K562 (cell line): ENCODE measurements at regions not wholly inside any gene's neighbourhood (a gene's known extent, or its start where the extent isn't known, plus 50 kb on each side); places are given as distances from the start of the nearest gene placed in this dataset.

Experiments
- CCAR2 ChIP-seq: fragments of 200-400 bp; formaldehyde crosslinking; IDR thresholded peaks from 2 replicates; pipeline ENCODE4 v1.6.1; 2017; ENCODE audit warnings: mild to moderate bottlenecking, low read depth, low read length
- CEBPG ChIP-seq, 3 experiments: fragments of 200-800 bp in 1 of 3; sonication (Bioruptor generic) in 1 of 3; sonication (generic) in 1 of 3; formaldehyde crosslinking in 1 of 3; IDR thresholded peaks in 2 of 3; conservative IDR thresholded peaks in 1 of 3; 2 replicates each; pipeline versions ENCODE4 v1.6.1 to v1.8.0; 2016 to 2022; ENCODE audit warnings: missing compliant biosample characterization in 2 of 3, missing genetic modification characterization in 2 of 3, mild to moderate bottlenecking in 1 of 3, missing genetic modification reagents in 1 of 3
- EP300 ChIP-seq: IDR thresholded peaks from 2 replicates; pipeline ENCODE4 v1.6.1; 2012; ENCODE audit warnings: low read length, improper control_type of control experiment
- FOSL1 ChIP-seq: fragments of 200-800 bp; sonication (Bioruptor generic); conservative IDR thresholded peaks from 2 replicates; pipeline ENCODE4 v1.6.1; 2016; ENCODE audit warnings: missing genetic modification characterization, missing compliant biosample characterization
- MCM3 ChIP-seq: fragments of 450-650 bp; IDR thresholded peaks from 2 replicates; pipeline ENCODE4 v1.6.1; 2016
- MTA2 ChIP-seq: fragments of 450-650 bp; IDR thresholded peaks from 2 replicates; pipeline ENCODE4 v1.6.1; 2016; ENCODE audit warnings: low read depth
- PML ChIP-seq: IDR thresholded peaks from 2 replicates; pipeline ENCODE4 v1.6.1; 2012; ENCODE audit warnings: low read length, inconsistent platforms
- SOX6 ChIP-seq: fragments of 450-650 bp; IDR thresholded peaks from 2 replicates; pipeline ENCODE4 v1.6.1; 2014; ENCODE audit warnings: mild to moderate bottlenecking
- TRIM25 ChIP-seq: fragments of 450-650 bp; IDR thresholded peaks from 2 replicates; pipeline ENCODE4 v1.7.0; 2016; ENCODE audit warnings: borderline replicate concordance
- ZBTB5 ChIP-seq: fragments of 450-650 bp; IDR thresholded peaks from 2 replicates; pipeline ENCODE4 v1.6.1; 2017; ENCODE audit warnings: antibody characterized with exemption
- ZNF512 ChIP-seq: IDR thresholded peaks from 2 replicates; pipeline ENCODE4 v1.6.1; 2016; ENCODE audit warnings: missing genetic modification characterization, missing compliant biosample characterization
- ZNF584 ChIP-seq: fragments of 200-800 bp; sonication (Bioruptor generic); IDR thresholded peaks from 2 replicates; pipeline ENCODE4 v1.6.1; 2016; ENCODE audit warnings: low read depth, mild to moderate bottlenecking, missing genetic modification characterization, missing compliant biosample characterization
- ZNF780A ChIP-seq: fragments of 250-450 bp; sonication (Bioruptor Pico); IDR thresholded peaks from 2 replicates; pipeline ENCODE4 v1.5.0; 2021; ENCODE audit warnings: mild to moderate bottlenecking
- ZNF785 ChIP-seq: fragments of 250-450 bp; sonication (Bioruptor Pico); IDR thresholded peaks from 2 replicates; pipeline ENCODE4 v1.4.0; 2020; ENCODE audit warnings: mild to moderate bottlenecking
- TF ChIP-seq, protein P1 (sequence below): fragments of 450-650 bp; IDR thresholded peaks from 2 replicates; pipeline ENCODE4 v1.6.1; 2018; ENCODE audit not compliant: partially characterized antibody
- TF ChIP-seq, protein P2 (sequence below): sonication (generic); formaldehyde crosslinking; IDR thresholded peaks from 2 replicates; pipeline ENCODE4 v1.9.0; 2022; ENCODE audit warnings: mild to moderate bottlenecking, missing genetic modification reagents
- TF ChIP-seq, protein P3 (sequence below): fragments of 450-650 bp; IDR thresholded peaks from 2 replicates; pipeline ENCODE4 v1.6.1; 2016; ENCODE audit warnings: mild to moderate bottlenecking

DNA sequence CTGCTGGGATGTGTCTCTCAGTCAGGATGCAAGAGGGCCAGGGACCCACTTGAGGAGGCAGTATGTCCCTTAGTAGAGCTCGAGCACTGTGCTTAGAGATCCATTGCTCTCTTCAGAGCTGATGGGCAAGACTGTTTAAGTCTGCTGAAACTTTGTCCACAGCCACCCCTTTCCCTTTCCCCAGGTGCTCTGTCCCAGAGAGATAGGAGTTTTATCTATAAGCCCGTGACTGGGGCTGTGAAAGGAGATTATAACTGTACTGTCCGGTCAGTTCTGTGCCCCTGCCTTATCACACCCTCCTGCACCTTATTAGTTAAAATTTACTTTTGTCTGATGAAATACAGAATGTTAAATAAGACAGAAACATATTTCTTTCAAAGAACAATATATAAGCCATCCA, 378.4 kb downstream of the PABPC4L start (continued):
- TF ChIP-seq, protein P1, sequence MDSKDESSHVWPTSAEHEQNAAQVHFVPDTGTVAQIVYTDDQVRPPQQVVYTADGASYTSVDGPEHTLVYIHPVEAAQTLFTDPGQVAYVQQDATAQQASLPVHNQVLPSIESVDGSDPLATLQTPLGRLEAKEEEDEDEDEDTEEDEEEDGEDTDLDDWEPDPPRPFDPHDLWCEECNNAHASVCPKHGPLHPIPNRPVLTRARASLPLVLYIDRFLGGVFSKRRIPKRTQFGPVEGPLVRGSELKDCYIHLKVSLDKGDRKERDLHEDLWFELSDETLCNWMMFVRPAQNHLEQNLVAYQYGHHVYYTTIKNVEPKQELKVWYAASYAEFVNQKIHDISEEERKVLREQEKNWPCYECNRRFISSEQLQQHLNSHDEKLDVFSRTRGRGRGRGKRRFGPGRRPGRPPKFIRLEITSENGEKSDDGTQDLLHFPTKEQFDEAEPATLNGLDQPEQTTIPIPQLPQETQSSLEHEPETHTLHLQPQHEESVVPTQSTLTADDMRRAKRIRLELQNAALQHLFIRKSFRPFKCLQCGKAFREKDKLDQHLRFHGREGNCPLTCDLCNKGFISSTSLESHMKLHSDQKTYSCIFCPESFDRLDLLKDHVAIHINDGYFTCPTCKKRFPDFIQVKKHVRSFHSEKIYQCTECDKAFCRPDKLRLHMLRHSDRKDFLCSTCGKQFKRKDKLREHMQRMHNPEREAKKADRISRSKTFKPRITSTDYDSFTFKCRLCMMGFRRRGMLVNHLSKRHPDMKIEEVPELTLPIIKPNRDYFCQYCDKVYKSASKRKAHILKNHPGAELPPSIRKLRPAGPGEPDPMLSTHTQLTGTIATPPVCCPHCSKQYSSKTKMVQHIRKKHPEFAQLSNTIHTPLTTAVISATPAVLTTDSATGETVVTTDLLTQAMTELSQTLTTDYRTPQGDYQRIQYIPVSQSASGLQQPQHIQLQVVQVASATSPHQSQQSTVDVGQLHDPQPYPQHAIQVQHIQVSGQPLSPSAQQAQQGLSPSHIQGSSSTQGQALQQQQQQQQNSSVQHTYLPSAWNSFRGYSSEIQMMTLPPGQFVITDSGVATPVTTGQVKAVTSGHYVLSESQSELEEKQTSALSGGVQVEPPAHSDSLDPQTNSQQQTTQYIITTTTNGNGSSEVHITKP, result peak; percentile 68
- TF ChIP-seq, protein P2, sequence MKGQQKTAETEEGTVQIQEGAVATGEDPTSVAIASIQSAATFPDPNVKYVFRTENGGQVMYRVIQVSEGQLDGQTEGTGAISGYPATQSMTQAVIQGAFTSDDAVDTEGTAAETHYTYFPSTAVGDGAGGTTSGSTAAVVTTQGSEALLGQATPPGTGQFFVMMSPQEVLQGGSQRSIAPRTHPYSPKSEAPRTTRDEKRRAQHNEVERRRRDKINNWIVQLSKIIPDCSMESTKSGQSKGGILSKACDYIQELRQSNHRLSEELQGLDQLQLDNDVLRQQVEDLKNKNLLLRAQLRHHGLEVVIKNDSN (CRISPR knock-in tag), result no peak
- TF ChIP-seq MCM3 (no peak), MTA2 (peak; percentile 44; the same call in 1 of the 2 replicates), TRIM25 (no peak), ZBTB5 (no peak), EP300 (peak; percentile 71), CCAR2 (no peak), PML (peak; percentile 61; the same call in 1 of the 2 replicates), ZNF512 (tag) (no peak), ZNF780A (CRISPR knock-in tag) (no peak), FOSL1 (tag) (no peak), ZNF584 (CRISPR knock-in tag) (no peak), CEBPG (CRISPR knock-in tag; IDR thresholded peaks at IDR 0.05) (no peak), CEBPG (tag; conservative IDR thresholded peaks at IDR 0.05 in 1 of 2, IDR thresholded peaks at IDR 0.05 in 1 of 2) (no peak), SOX6 (peak; percentile 69), ZNF785 (CRISPR knock-in tag) (no peak)
- TF ChIP-seq, protein P3, sequence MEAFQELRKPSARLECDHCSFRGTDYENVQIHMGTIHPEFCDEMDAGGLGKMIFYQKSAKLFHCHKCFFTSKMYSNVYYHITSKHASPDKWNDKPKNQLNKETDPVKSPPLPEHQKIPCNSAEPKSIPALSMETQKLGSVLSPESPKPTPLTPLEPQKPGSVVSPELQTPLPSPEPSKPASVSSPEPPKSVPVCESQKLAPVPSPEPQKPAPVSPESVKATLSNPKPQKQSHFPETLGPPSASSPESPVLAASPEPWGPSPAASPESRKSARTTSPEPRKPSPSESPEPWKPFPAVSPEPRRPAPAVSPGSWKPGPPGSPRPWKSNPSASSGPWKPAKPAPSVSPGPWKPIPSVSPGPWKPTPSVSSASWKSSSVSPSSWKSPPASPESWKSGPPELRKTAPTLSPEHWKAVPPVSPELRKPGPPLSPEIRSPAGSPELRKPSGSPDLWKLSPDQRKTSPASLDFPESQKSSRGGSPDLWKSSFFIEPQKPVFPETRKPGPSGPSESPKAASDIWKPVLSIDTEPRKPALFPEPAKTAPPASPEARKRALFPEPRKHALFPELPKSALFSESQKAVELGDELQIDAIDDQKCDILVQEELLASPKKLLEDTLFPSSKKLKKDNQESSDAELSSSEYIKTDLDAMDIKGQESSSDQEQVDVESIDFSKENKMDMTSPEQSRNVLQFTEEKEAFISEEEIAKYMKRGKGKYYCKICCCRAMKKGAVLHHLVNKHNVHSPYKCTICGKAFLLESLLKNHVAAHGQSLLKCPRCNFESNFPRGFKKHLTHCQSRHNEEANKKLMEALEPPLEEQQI, result no peak
